ENCODE measurements at regions not wholly inside any gene's neighbourhood (a gene's known extent, or its start where the extent isn't known, plus 50 kb on each side); places are given as distances from the start of the nearest gene placed in this dataset.

- no peak for TF ChIP-seq JUNB (CRISPR knock-in tag; conservative IDR thresholded peaks at IDR 0.05)
- no peak for TF ChIP-seq CTCF (IDR thresholded peaks at IDR 0.05 in 2 of 3, conservative IDR thresholded peaks at IDR 0.05 in 1 of 3; ENCODE audit: insufficient read depth in 2 of 3, low read depth in 1 of 3, low read length in 3 of 3)
- TF ChIP-seq POLR2AphosphoS5 (IDR thresholded peaks at IDR 0.05; ENCODE audit: control insufficient read depth, insufficient read depth, low read depth, low read length) = no peak
These were observed 1063.9 kb upstream of the ACO1 start for GRCh38 chr9:31320494-31320893.

Measured in K562 (cell line).